Bronchial epithelial cell (primary cell): ENCODE measurements at regions not wholly inside any gene's neighbourhood (a gene's known extent, or its start where the extent isn't known, plus 50 kb on each side); places are given as distances from the start of the nearest gene placed in this dataset.
A peak's percentile ranks its signal among the peaks of the same experiment; 100 is the strongest.

ENCODE experiments used
- DNase-seq: peaks from one replicate; pipeline ENCODE4 v3.0.0-alpha.2; 2010; ENCODE audit warnings: low read depth
- FAIRE-seq: peaks from 2 replicates; lab custom pipeline; 2011; peaks lifted over from hg19 to GRCh38; lab: Jason Lieb, UNC
- H3K27me3 ChIP-seq: 2 replicates; pipeline ENCODE4 v1.5.1; 2011; ENCODE audit warnings: low read length; ENCODE audit not compliant: control insufficient read depth, insufficient read depth
- H3K36me3 ChIP-seq: 2 replicates; pipeline ENCODE4 v1.5.1; 2011; ENCODE audit warnings: low read length; ENCODE audit not compliant: control insufficient read depth, insufficient read depth
- H3K4me3 ChIP-seq: 2 replicates; pipeline ENCODE4 v1.5.1; 2011; ENCODE audit warnings: mild to moderate bottlenecking, low read depth, low read length, control low read depth
- CTCF ChIP-seq: IDR thresholded peaks from 2 replicates; pipeline ENCODE4 v1.5.1; 2011; ENCODE audit warnings: mild to moderate bottlenecking, moderate library complexity, low read length, control low read depth, inconsistent platforms; ENCODE audit not compliant: insufficient read depth, severe bottlenecking

- no peak for TF ChIP-seq CTCF
- no peak for FAIRE-seq
- no peaks in the 10 kb centered on the region for H3K36me3 ChIP-seq
These were observed 113.8 kb upstream of the HS6ST1 start for GRCh38 chr2:128432423-128432822.

GRCh38 chr2:128433911-128434550 is 115.4 kb upstream of the HS6ST1 start:
- Histone ChIP-seq H3K4me3 (no peak overlapping the region), H3K36me3 (no peaks in the 10 kb centered on the region), H3K27me3 (no peaks in the 10 kb centered on the region)
- FAIRE-seq (no peak), DNase-seq (no peak)
- no peak for TF ChIP-seq CTCF

More at GRCh38 chr2:128432423-128432822, 113.8 kb upstream of the HS6ST1 start:
- H3K27me3 ChIP-seq: no peaks in the 10 kb centered on the region
- no peak for DNase-seq
- no peak overlapping the region for H3K4me3 ChIP-seq

- H3K36me3 ChIP-seq: no peaks in the 10 kb centered on the region
- FAIRE-seq: peak; percentile 7
- H3K4me3 ChIP-seq: no peak overlapping the region
- no peak for DNase-seq
- no peaks in the 10 kb centered on the region for H3K27me3 ChIP-seq
- TF ChIP-seq CTCF: no peak
These were observed 117.2 kb upstream of the HS6ST1 start for GRCh38 chr2:128435576-128436478.

GRCh38 chr2:128436479-128437203 is 118.0 kb upstream of the HS6ST1 start:
- Histone ChIP-seq H3K36me3 (no peaks in the 10 kb centered on the region), H3K27me3 (no peaks in the 10 kb centered on the region), H3K4me3 (no peak overlapping the region)
- DNase-seq: no peak
- no peak for FAIRE-seq
- TF ChIP-seq CTCF: no peak

- FAIRE-seq (no peak), DNase-seq (no peak)
- no peaks in the 10 kb centered on the region for H3K27me3 ChIP-seq
- TF ChIP-seq CTCF: no peak
- H3K4me3 ChIP-seq: no peak overlapping the region
- H3K36me3 ChIP-seq: no peaks in the 10 kb centered on the region
These were observed 118.5 kb upstream of the HS6ST1 start for GRCh38 chr2:128437204-128437565.
